K562 (cell line): ENCODE measurements at regions not wholly inside any gene's neighbourhood (a gene's known extent, or its start where the extent isn't known, plus 50 kb on each side); places are given as distances from the start of the nearest gene placed in this dataset.

ENCODE experiments used
- ADNP ChIP-seq: fragments of 200-800 bp; sonication (Bioruptor generic); IDR thresholded peaks from 2 replicates; pipeline ENCODE4 v1.6.1; 2016; ENCODE audit warnings: missing genetic modification characterization, missing compliant biosample characterization
- E2F1 ChIP-seq: sonication (generic); formaldehyde crosslinking; IDR thresholded peaks from 2 replicates; pipeline ENCODE4 v1.8.1; 2023; ENCODE audit warnings: mild to moderate bottlenecking, missing genetic modification reagents, moderate library complexity
- MBD2 ChIP-seq: sonication (generic); IDR thresholded peaks from 2 replicates; pipeline ENCODE4 v1.6.1; 2016; ENCODE audit warnings: low read depth, borderline replicate concordance
- MEIS2 ChIP-seq: fragments of 450-650 bp; IDR thresholded peaks from 2 replicates; pipeline ENCODE4 v1.6.1; 2014; ENCODE audit warnings: mild to moderate bottlenecking; ENCODE audit not compliant: partially characterized antibody
- MGA ChIP-seq: fragments of 450-650 bp; IDR thresholded peaks from 2 replicates; pipeline ENCODE4 v1.6.1; 2016; ENCODE audit warnings: mild to moderate bottlenecking, moderate library complexity
- NCOA2 ChIP-seq, 2 experiments: fragments of 450-650 bp; IDR thresholded peaks; 2 replicates each; pipeline ENCODE4 v1.6.1; 2018; ENCODE audit warnings: mild to moderate bottlenecking in 2 of 2, moderate library complexity in 1 of 2; ENCODE audit not compliant: partially characterized antibody in 2 of 2
- PTRF ChIP-seq: fragments of 450-650 bp; IDR thresholded peaks from 2 replicates; pipeline ENCODE4 v1.6.1; 2016; ENCODE audit warnings: mild to moderate bottlenecking, missing genetic modification characterization, missing compliant biosample characterization
- TAF1 ChIP-seq: IDR thresholded peaks from 2 replicates; pipeline ENCODE4 v1.6.1; 2011; ENCODE audit warnings: mild to moderate bottlenecking, low read length, moderate library complexity; ENCODE audit not compliant: insufficient read depth, control insufficient read depth, severe bottlenecking; ENCODE audit errors: extremely low read depth
- ZBTB26 ChIP-seq: fragments of 450-650 bp; formaldehyde crosslinking; IDR thresholded peaks from 2 replicates; pipeline ENCODE4 v1.4.0; 2022; ENCODE audit warnings: missing genetic modification characterization
- ZNF165 ChIP-seq: fragments of 250-450 bp; sonication (Bioruptor Pico); IDR thresholded peaks from 2 replicates; pipeline ENCODE4 v1.4.0; 2020; ENCODE audit warnings: borderline replicate concordance
- ZNF197 ChIP-seq: fragments of 200-800 bp; sonication (Bioruptor generic); IDR thresholded peaks from 2 replicates; pipeline ENCODE4 v1.6.1; 2016; ENCODE audit warnings: low read depth, missing genetic modification characterization, missing compliant biosample characterization
- ZNF668 ChIP-seq: fragments of 250-450 bp; sonication (Bioruptor Pico); IDR thresholded peaks from 2 replicates; pipeline ENCODE4 v1.8.0; 2022; ENCODE audit warnings: mild to moderate bottlenecking, inconsistent platforms
- ZNF696 ChIP-seq: fragments of 250-450 bp; sonication (Bioruptor Pico); conservative IDR thresholded peaks from 2 replicates; pipeline ENCODE4 v1.4.0; 2020; ENCODE audit warnings: mild to moderate bottlenecking, moderate library complexity

- peak; percentile 98 for TF ChIP-seq E2F1 (CRISPR knock-in tag)
- peak; percentile 51 for TF ChIP-seq TAF1
- TF ChIP-seq MGA = peak; percentile 78
- no peak for TF ChIP-seq ADNP (tag)
- no peak for TF ChIP-seq ZNF668
- no peak for TF ChIP-seq PTRF (tag)
- TF ChIP-seq MBD2 = peak; percentile 96
- peak; percentile 54; the same call in 1 of the 2 replicates for TF ChIP-seq ZBTB26
- TF ChIP-seq ZNF696 (CRISPR knock-in tag) = no peak
- peak; percentile 99 for TF ChIP-seq MEIS2
- TF ChIP-seq ZNF165 = 0 out of 2 replicates have a peak, but pooled peaks have one; percentile 82
- no peak for TF ChIP-seq NCOA2 (IDR thresholded peaks at IDR 0.05; ENCODE audit: partially characterized antibody in 2 of 2)
- peak; percentile 89 for TF ChIP-seq ZNF197 (CRISPR knock-in tag)
These were observed 231.2 kb upstream of the GSE1 start (continued) for GRCh38 chr16:85381738-85382592.
